ENCODE measurements at regions not wholly inside any gene's neighbourhood (a gene's known extent, or its start where the extent isn't known, plus 50 kb on each side); places are given as distances from the start of the nearest gene placed in this dataset.
"Not testable (repeated sequence)": the region's sequence is repeated elsewhere in the genome, so short reads cannot be mapped to it uniquely, and the experiment has no call there.

DNA sequence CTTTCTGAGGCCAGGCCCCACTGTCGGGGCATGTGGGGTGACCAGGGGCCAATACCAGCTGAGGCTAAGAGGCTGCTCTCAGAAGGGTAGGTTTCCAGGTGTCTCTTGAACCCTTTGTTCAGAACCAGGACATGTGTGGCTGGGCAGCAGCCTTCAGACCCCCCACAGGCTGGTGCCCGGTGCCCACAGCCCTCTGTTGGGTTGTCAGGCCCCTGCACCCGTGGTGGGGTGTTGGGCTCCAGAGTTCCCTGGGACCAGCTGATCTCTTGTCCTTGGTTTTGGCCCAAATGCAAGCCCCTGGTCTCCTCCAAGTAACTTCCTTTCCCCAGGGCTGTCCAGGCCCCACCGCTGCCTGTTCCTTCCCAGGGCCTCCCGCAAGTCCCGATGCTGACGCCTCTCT is 226.0 kb downstream of the TMEM121 start:
- not testable (repeated sequence) for DNase-seq (ENCODE audit: low read depth in 2 of 2)

DNA sequence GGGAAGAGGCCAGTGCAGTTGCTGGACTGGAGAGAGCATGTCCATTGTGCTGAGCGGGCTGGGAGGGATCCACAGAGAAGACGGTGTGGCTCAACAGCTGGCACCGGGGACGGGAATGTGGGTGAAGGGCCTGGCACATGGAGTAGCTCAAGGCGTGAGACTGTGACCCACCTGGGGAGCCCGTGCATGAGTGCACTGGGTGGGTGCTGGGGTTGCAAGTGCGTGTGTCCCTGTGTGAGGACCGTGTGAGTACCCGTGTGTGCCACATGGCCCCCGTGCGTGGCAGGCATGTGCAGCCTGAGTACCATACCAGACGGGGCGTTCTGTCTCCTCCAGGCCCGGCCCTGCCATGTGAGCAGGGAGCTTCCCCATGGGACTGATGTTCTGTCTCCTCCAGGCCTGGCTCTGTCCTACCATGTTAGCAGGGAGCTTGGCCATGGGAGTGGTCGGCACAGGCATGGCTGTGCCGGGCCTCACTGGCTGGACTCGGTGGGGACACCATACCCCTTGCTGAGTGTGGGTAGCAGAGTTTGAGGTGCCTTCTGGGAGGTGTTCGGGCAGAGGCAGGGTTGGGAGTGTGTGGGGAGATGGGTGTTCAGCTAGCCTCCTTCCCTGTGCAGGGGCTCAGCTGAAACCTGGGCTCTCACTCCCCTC is 234.4 kb downstream of the TMEM121 start:
- DNase-seq (ENCODE audit: low read depth in 2 of 2): no peak

- not testable (repeated sequence) for DNase-seq (ENCODE audit: low read depth in 2 of 2)
Measured at GRCh38 chr14:105761345-105761740, 235.0 kb downstream of the TMEM121 start.

DNA sequence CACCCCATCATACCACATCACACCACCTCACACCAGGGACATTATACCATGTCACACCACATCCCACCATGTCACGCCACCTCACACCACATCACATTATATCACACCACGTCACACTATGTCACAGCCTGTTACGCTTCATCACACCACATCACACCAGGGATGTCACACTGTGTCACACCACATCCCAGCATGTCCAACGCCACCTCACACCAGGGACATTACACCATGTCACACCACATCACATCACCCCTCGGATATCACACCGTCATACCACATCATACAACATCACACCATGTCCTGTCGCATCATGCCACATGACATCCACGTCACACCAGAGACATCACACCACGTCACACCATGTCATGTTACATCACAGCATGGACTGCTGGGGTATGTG is 235.5 kb downstream of the TMEM121 start:
- DNase-seq (ENCODE audit: low read depth in 2 of 2): no peak

DNA sequence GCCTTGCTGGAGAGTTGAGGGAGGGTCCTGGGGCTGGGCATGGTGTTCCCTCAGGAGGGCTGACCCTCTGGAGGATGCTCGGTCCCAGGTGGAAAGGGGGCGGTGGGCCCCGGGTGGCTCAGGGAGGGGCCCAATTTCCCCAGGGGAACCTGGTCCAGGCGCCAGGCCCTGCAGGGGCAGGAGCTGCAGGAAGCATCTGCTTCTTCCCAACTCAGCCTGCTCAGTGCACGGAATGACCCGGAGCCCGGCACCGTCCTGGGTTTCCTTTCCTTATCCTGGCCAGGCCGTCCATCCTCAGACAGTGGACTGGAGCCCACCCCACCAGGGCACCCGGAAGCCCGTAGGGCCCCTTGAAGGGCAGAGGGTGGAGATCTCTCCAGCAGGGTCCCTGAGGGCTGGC is 235.9 kb downstream of the TMEM121 start:
- not testable (repeated sequence) for DNase-seq (ENCODE audit: low read depth in 2 of 2)

DNA sequence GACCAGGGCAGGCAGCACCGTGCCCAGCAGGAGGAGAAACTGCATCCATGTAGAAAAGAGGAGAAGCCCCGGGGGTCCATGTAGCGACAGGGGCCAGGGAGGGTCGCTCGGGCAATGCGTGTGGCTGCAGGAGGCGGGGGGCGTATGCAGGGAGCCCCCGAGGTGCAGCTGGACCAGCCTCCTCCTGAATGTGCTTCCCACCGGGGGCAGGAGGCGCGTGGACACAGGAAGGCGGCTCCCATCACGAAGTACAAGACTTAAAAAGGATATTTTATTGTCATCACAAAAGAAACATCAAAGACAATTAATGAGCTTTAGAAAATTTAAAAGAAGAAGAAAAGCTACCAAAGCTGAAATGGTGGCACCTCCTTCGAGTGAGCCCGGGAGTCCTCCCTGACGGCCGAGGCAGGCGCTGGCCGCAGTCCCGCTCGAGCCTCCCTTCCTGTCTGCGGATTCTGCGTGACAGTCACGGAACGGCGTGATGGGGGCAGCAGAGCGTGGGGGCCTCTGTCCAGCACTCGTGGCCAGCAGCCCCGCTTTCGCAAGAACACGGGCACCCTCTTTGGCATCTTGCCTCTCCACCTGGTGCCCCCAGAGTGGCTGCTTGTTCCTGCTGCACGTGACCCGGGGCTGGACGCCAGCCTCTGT is 238.0 kb downstream of the TMEM121 start:
- DNase-seq (ENCODE audit: low read depth in 2 of 2): not testable (repeated sequence)

DNA sequence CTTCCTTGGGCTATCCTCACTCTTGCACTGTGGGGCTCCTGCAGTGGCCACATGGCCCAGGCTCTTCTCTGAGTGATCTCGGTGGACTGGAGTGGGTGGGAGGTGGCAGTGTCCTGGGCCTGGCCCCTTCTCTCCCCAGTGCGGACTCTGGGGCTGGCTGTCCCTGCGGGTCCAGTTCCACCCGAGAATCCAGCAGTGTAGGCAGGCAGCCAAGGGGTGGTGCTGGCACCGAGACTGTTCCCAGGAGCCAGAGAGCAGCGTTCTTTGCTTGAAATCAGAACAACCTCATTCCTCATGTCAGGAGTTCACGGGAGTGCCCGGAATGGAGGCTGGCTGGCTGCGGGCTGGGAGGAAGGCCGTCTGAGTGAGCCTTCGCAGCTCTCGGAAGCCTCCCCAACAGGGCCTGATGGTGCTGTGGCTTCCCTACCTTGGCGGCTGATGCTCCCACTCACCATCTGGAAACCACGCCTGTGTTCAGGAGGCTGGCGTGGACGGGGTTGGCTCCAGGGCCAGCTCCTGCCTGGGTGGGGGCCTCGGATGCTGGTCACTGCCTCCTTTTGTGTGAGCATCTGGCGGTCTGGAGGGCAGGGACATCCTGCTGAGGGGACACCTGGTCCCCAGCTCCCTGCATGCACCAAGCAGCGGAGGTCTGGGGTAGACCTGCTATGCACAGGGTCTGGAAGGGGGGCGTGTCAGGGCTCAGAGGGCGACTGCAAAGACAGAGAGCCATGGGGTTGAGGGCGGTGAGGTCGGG is 238.9 kb downstream of the TMEM121 start:
- not testable (repeated sequence) for DNase-seq (ENCODE audit: low read depth in 2 of 2)

DNA sequence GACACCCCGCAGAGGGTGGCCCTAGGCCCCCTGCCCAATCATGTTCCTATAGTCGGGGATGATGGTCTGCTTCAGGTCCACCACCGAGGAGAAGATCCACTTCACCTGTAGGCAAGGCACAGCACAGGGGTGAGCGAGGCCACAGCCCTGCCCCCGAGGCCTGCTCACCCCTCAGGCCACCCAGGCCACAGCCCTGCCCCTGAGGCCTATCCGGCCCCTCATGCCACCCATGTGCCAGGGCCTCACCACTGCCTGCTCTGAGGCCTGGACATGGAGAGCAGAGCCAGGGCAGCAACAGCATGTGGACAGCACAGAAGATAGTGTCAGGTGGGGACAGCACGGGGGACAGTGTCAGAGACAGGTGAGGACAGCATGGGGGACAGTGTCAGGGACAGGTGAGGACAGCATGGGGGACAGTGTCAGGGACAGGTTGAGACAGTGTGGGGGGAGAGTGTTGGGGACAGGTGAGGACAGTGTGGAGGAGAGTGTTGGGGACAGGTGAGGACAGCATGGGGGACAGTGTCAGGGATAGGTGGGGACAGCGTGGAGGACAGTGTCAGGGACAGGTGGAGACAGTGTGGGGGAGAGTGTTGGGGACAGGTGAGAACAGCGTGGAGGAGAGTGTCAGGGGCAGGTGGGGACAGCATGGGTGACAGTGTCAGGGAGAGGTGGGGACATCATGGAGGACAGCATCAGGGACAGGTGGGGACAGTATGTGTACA is 239.7 kb downstream of the TMEM121 start:
- DNase-seq (ENCODE audit: low read depth in 2 of 2): no peak

DNA sequence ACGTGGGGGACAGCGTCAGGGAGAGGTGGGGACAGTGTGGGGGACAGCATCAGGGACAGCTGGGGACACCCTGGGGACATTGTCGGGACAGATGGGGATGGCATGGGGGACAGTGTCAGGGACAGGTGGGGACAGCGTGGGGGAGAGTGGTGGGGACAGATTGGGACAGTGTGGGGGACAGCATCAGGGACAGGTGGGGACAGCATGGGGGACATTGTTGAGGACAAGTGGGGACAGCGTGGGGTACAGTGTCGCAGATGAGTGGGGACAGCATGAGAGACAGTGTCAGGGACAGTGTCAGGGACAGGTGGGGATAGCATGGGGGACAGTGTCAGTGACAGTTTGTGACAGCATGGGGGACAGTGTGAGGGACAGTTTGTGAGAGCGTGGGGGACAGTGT is 240.9 kb downstream of the TMEM121 start:
- no peak for DNase-seq (ENCODE audit: low read depth in 2 of 2)

DNA sequence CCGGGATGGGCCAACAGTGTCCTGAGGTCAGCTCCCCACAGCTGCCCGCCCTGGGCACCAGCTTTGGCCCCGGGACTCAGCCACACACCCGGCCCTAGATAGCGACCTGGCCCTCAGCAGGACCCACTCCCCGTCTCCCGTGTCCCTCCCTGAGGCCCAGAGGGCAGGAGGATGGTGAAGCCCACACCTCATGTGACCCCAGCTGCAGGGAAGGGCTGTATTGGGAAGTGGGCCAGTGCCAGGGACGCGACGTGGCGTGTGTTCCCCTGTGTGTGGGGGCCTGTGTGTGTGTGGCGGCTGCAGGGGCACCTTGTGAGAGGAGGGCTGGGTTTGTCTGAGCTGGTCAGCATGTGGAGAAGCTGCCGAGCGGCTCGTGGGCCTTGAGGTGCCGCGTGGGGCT is 241.7 kb downstream of the TMEM121 start:
- not testable (repeated sequence) for DNase-seq (ENCODE audit: low read depth in 2 of 2)

- not testable (repeated sequence) for DNase-seq (ENCODE audit: low read depth in 2 of 2)
Measured at GRCh38 chr14:105769061-105769730, 242.8 kb downstream of the TMEM121 start.

DNA sequence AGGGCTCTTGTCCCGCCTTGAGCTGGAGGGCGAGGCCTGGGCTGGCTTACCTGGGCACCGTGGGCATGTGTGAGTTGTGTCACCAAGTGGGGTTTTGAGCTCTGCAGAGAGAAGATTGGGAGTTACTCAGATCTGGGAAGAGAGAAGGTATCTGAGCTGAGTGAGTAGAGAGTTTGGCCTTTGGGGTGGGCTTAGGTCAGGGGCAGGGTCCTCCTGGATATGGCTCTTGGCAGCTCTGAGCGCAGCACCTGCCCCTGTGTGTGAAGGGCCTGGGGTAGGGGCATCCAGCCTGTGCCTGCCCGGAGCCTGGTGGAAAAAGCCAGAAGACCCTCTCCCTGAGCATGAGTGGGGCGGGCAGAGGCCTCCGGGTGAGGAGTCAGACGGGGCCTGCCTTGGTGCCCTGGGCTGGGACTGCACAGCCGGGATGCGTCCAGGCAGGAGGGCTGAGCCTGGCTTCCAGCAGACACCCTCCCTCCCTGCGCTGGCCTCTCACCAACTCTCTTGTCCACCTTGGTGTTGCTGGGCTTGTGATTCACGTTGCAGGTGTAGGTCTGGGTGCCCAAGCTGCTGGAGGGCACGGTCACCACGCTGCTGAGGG is 244.3 kb downstream of the TMEM121 start:
- DNase-seq (ENCODE audit: low read depth in 2 of 2): not testable (repeated sequence)

- DNase-seq (ENCODE audit: low read depth in 2 of 2): not testable (repeated sequence)
Measured at GRCh38 chr14:105771261-105772226, 245.2 kb downstream of the TMEM121 start.

DNA sequence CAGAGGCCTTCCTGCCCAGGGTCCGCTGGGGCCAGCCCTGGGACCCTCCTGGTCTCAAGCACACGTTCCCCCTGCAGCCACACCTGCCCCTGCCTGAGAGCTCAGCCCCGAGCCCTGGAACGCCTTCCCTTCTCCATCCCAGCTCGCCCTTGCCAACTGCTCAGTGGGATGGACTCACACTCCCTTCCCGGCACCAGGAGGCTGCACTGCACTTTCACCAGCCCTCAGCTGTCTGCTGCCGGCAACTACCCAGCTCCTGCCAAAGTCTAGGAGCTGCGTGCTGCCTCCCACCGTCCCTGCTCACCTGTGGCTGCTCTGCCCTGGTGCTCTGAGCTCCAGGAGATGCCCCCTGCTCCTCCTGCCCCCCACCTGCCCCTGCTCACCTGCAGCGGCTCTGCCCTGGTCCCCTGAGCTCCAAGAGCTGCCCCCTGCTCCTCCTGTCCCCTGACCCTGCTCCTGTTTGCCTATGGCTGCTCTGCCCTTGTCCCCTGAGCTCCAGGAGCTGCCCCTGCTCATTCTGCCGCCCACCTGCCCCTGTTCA is 246.4 kb downstream of the TMEM121 start:
- DNase-seq (ENCODE audit: low read depth in 2 of 2): not testable (repeated sequence)

DNA sequence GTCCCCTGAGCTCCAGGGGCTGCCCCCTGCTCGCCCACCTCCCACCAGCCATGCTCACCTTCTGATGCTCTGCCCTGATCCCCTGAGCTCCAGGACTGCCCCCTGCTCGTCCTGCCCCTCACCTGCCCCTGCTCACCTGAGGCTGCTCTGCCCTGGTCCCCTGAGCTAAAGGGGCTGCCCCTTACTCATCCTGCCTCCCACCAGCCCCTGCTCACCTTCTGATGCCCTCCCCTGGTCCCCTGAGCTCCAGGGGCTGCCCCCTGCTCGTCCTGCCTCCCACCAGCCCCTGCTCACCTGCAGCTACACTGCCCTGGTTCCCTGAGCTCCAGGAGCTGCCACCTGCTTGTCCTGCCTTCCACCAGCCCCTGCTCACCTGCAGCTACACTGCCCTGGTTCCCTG is 247.2 kb downstream of the TMEM121 start:
- DNase-seq (ENCODE audit: low read depth in 2 of 2): no peak

DNA sequence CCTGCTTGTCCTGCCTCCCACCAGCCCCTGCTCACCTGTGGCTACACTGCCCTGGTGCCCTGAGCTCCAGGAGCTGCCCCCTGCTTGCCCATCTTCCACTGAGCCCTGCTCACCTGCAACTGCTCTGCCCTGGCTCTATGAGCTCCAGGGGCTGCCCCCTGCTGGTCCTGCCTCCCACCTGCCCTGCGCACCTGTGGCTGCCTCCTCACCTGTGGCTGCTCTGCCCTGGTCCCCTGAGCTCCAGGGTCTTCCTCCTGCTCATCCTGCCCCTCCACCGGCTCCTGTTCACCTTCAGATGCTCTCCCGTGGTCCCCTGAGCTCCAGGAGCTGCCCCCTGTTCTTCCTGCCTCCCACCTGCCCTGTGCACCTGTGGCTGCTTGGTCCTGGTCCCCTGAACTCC is 247.6 kb downstream of the TMEM121 start:
- DNase-seq (ENCODE audit: low read depth in 2 of 2): no peak

- DNase-seq (ENCODE audit: low read depth in 2 of 2): not testable (repeated sequence)
Measured at GRCh38 chr14:105774585-105775348, 248.4 kb downstream of the TMEM121 start.

- DNase-seq (ENCODE audit: low read depth in 2 of 2): not testable (repeated sequence)
Measured at GRCh38 chr14:105775349-105775923, 249.1 kb downstream of the TMEM121 start.

DNA sequence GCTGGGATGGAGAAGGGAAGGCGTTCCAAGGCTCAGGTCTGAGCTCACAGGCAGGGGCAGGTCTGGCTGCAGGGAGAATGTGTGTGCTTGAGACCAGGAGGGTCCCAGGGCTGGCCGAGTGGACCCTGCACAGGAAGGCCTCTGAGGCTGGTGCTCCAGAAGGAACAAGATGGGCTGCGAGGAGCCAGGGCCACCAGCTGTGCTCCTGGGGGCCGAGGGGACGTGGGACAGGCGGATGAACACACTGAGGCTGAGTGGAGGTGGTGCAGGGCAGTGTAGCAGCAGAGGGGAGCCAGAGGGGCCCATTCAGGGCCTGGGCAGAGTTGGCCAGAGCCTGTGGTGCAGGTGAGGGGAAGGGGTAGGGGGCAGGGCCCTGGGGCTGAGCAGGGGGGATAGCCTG is 249.7 kb downstream of the TMEM121 start:
- not testable (repeated sequence) for DNase-seq (ENCODE audit: low read depth in 2 of 2)
